HG02642 (cell line): ENCODE measurements at regions not wholly inside any gene's neighbourhood (a gene's known extent, or its start where the extent isn't known, plus 50 kb on each side); places are given as distances from the start of the nearest gene placed in this dataset.
"Not testable (repeated sequence)": the region's sequence is repeated elsewhere in the genome, so short reads cannot be mapped to it uniquely, and the experiment has no call there.

Experiments used
- ATAC-seq: cut with Tn5 transposase; IDR thresholded peaks from one replicate; pipeline ENCODE4 v1.9.1; 2021; ENCODE audit warnings: mild to moderate bottlenecking; ENCODE audit not compliant: unreplicated experiment, poor library complexity

DNA sequence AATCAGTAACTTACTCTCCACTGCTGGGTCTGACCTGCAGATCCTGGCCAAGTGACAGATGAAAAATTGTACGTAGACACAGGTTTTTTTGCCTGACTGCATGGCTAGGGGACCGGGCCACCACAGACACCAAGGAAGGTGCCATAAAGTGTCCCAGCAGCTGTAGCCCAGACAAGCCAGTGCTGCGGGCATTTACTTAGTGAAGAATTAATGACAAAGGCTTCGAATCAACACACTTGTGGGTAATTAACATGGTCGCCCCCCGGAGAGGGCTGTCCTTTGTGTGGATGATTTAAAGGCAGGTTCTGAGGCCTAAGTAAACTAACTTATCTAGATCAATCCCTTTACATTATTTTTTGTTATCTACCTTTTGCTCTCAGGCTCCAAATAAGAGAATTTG lies 1709.1 kb upstream of the LRRTM1 start:
- ATAC-seq = no peak

DNA sequence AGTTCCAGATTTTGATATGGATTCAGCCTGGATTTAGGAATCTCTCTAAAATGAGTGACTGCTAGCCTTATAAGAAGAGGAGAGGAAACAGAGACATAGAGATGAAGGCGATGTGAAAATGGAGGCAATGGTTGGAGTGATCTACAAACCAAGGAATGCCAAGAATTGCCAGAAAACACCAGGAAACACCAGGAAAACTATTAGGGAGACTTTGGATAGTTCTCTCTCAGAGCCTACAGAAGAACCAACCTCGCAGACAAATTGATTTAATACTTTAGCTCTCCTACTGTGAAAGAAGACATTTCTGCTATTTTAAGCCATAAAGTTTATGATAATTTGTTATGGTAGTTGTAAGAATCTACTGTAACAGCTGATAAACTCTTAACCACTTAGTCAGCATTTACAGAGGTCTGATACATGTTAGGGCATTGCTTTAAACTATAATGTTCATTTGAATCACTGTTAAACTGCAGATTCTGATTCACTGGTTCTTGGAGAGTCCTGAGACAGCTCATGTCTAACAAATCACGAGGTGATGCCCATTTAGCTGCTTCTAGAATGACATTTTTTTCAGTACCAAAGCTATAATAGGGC lies 1702.6 kb upstream of the LRRTM1 start:
- ATAC-seq = no peak

DNA sequence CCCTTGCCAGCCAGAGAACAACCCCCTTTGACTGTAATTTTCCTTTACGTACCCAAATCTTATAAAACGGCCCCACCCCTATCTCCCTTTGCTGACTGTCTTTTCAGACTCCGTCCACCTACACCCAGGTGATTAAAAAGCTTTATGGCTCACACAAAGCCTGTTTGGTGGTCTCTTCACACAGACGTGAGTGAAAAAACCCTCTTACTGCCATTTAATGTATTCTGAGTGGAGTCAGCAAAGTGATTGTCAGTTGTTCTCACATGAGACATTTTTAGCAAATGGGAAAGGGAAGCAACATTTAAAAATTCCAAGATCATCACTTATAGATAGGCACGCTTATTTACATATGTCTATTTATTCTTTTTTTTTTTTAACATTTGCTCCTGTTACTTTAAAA lies 1701.3 kb upstream of the LRRTM1 start:
- not testable (repeated sequence) for ATAC-seq

DNA sequence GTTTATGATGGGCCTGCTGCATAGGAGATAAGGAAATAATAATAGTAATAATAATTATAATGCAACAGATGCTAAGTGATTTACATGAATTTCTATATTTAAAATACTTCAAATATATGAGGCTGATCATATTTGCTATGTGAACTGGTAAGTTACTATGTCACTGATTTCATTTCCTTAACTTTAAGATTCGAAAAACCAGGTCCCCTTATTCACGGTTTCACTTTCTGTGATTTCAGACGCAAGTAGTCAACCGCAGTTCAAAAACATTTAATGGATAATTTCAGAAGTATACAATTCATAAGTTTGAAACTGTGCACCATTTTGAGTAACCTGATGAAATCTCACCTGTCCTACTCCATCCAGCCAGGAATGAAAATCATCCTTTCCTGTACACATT lies 1697.1 kb upstream of the LRRTM1 start:
- no peak for ATAC-seq

DNA sequence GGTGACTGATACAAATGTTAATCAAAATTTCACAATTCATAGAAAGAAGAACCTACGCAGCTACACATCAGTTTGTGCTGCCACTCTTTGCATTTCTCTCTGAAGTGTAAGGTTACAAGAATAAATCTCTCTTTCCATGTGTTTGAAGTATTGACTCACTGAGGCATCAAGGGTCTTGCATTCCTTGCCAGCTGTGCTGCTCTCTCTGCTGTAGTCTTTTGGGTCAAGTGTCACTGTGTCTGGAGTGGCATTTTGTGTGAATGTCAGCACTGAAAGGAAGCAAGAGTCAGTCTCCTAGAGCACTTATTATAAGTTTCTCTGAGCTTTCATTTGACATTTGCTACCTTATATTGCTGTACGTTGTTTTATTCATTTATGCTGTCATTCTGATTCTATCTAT lies 1696.1 kb upstream of the LRRTM1 start:
- no peak for ATAC-seq

DNA sequence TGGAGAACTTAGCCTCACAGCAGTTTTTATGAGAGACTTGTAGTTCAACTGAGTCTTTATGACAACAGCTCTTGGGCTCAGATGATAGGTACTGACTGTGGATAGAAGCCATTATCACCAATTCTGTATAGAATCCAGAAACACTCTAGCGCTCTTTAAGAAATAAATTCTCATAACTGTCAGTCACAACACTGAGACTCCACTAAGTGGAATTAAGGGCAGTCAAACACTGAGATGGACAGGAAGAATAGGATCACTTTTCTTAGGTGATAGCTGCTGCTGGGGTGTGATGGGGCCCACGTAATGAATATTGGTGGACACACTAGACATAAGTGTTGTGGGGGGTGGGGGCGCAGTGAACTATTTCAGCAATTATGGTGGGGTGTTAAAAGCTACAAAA lies 1691.8 kb upstream of the LRRTM1 start:
- no peak for ATAC-seq

DNA sequence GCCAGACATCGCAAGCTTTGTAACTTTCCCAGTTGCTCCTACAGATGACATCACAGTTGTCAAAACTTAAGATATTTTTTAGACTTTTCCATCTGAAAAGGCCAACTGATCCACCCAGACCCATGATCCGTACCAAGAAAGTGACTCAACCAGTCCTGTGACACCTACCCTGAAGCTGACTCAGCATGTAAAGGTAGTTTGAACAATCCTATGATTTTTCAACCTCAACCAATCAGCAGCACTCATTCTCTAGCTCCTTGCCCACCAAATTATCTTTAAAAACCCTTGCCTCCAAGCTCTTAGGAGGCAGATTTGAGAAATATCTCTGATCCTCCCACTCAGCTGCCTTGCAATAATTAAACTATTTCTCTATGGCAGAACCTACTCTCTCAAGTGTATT lies 1686.7 kb upstream of the LRRTM1 start:
- no peak for ATAC-seq

DNA sequence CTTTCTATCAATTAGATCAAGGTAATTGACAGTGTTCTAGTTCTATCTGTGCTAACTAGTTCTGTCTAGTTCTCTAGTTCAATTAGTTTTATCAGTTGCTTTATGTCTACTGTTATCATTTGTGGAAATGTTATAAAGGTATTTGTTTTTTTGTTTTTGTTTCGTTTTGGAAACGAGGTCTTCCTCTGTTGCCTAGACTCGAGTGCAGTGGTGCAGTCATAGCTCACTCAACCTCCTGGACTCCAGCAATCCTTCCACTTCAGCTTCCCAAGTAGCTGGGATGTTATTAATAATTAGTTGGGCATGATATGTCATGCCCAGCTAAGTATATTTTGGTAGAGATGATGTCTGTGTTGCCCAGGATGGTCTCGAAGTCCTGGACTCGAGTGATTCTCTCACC lies 1682.8 kb upstream of the LRRTM1 start:
- no peak for ATAC-seq

DNA sequence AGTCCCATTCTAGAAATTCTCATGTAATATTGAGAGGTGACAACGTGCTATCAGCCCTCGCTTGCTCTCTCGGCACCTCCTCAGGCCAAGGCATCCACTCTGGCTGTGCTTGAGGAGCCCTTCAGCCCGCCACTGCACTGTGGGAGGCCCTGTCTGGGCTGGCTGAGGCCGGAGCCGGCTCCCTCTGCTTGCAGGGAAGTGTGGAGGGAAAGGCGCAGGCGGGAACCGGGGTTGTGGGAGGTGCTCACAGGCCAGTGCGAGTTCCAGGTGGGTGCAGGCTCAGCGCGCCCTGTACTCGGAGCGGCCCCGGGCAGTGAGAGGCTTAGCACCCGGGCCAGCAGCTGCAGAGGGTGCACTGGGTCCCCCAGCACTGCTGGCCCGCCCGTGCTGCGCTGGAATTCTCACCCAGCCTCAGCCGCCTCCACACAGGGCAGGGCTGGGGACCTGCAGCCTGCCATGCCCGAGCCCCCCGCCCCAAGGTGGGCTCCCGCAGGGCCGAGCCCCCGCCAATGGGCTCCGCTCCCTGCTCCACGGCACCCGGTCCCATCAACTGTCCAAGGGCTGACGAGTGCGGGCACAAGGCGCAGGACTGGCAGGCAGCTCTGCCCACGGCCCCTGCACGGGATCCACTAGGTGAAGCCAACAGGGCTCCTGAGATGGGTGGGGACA lies 1680.6 kb upstream of the LRRTM1 start:
- no peak for ATAC-seq

DNA sequence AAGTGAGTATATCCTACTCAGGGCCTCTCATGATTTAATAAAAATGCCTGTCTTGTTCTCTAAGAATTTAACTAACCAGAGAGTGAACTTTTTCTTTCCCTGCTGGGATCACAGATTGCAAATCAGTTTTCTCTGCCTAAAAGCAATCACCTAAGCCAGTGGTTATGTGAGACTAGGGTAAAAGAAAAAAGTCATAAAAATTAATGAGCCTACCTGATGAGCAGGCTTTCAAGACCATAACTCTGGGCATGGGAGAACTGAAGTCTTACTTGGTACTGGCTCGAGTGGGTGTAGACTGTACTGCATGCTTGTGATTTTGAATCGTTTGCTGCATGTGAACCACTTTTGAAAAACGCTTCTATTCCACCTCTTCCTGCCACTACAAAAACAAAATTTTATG lies 1677.0 kb upstream of the LRRTM1 start:
- ATAC-seq = no peak

DNA sequence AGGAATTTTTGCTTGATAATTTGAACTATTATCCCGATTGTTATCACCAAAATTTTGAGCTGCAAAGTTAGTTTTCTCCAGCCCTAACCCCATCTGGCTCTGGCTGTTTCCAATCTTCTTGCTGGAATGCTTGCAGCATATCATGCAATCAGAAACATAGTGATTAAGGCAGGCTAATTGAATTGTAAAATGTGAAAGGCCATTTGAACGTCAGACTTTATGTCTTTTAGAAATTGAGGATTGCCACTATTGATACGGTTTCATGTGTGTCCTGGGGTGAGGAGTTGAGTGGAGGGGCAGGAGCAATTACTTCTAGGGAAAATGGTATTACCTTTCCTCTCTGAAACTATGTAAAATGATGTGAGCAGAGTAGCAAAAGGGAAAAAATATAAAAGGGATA lies 1674.5 kb upstream of the LRRTM1 start:
- no peak for ATAC-seq

DNA sequence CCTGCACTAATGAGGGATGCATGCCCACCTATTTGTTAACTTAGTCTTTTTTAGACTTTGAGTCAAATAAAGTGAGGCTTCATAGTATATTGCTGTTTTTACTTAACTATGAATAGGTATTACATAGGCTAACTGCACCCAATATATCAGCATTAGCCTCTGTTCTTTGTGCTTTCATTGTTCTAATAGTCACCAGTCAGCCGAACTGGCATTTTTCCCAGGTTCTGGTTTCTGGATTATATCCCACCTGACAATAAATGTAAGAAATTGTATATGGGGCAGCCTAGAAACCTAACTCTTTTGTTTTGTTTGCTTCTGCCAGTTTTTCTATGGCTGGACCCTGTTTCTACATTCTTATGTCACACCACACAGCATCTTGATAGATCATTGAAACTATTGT lies 1672.4 kb upstream of the LRRTM1 start:
- ATAC-seq = no peak

DNA sequence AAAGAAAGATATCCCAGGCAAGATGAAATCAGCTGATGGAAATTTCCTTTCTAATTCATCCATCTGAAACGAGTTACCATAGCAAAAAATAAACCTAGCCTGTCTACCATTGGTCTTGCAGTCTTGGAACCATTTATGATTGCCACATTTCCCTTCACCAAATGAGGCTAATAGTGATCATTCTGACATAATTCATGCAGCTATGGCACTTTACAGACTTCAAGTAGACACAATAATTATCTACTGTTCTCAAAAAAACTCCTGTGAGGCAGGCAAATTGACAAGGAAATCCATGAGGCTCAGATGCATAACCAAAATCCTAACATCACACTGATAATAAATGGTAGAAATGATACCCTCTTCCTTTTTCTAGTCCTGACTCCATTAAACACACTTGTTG lies 1669.7 kb upstream of the LRRTM1 start:
- ATAC-seq = no peak

DNA sequence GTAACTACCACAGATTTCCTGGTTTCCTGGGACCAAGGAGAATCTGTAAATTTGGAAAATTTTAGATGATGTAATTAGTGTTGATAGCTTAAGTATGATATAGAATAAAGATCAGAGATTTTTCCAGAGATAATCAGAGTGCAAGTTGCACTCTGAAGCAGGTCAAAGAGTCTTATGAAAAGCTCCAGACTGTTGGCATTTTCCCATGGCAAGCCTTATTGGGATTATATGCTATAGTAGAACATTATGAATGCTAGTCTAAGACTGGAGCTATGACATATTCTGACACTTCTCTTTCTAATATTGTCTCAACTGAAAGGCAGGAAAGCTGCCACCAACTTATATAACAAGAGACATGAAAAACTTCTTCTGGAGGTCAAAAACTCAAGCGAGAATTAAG lies 1638.3 kb upstream of the LRRTM1 start:
- no peak for ATAC-seq

DNA sequence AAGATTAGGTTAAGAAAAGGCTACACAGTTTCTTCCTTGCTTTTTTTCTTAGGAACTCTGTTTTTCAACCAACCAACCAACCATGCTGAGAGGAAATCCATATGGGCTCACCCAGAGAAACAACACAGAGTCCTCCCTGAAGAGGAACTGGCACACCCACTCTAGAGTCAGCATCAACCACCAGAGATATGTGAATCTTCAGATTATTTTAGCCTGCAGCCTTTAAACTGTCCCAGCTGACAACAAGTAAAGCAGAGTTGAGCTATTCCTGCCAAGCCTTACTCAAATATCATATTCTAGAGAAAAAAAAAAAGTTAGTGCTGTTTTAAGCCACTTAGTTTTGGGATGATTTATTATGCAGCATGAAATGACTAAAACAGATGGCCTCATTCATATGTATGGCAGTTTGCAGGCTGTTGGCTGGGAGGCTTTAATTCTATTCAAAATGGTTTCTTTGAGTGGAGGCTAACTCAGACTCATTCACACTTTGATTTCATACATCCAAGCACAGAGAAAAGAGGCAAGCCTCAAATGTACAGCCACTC lies 1637.7 kb upstream of the LRRTM1 start:
- ATAC-seq = no peak

DNA sequence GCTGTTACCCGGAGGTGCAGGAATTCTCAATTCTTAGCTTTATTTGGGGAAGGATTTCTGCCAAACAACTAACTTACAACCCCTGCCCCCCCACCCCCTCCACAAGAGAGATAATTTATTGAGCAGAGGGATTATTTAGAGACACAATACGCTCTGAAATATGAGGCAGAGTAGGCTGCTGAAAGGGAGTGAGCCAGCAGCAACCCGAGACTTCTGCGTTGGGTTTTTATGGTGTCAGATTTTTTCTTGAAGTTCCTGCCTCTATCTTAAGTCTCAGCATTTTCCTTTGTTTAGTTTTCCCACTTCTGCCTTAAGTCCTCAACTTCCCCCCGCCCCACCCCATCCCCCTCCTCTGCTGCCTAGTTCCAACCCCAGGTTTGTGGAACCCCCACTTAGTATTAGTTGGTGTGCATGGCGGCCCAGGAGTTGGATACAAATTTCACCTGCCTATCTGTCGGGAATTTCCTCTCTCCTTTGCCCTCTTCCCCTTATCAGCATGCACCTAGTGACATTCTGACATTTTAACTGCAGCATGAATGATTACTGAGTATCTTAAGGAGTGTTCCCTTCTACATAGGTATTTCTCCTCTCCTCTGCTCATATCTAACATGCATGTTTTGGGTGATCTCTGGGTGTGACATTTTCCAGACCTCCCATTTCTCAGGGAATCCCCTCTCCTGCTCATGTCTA lies 1635.9 kb upstream of the LRRTM1 start:
- no peak for ATAC-seq

DNA sequence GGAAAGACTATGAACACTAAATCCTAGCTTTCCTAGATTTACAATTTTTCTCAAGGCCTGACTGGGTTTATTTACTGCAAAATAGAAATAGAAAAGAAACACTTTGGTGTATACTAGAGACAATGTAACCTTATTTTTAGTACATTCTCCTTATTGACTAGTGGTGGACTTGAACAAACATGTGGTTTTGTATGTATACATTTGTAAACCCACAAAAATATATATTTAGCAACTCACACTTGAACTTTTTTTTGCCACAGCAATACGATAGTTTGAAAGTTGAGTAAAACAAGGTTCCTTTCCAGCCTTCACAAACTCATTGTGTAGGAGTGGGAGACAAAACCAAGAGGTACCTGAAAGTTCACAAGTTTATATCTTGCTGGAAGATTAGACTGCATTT lies 1633.4 kb upstream of the LRRTM1 start:
- no peak for ATAC-seq

DNA sequence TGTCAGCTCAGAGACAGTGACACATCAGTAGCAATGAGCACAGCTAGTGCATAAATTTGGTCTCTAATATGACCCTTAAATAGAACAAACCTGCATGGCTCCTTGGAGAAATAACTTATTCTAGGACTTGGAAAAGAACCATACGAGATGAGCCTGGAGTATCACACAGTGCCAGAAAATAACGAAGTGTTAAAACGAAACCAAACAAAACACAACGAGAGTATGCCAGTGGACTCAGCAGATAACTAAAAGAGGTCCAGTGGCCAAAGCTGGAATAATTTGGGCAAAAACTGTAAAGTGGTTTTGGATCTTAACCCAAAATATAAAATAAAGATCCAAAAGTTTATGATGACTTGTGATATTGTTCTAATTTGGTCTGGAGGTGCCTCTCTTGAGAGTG lies 1599.0 kb upstream of the LRRTM1 start:
- ATAC-seq = no peak

DNA sequence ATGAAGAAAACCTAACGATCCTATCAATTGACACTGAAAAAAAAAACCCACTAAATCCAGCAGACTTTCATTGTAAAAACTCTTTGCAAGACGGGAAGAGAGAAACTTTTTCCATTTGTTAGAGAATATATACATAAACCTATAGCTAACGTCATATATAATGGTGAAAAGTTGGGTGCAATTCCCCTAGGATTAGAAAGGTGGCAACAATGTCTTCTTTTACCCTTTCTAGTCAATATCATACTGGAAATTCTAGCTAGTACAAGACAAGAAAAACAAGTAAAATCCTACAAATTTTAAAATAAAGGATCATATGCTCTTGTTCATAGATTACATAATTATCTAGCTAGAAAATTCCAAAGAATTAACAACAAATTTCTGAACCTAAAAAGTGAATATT lies 1596.5 kb upstream of the LRRTM1 start:
- no peak for ATAC-seq

DNA sequence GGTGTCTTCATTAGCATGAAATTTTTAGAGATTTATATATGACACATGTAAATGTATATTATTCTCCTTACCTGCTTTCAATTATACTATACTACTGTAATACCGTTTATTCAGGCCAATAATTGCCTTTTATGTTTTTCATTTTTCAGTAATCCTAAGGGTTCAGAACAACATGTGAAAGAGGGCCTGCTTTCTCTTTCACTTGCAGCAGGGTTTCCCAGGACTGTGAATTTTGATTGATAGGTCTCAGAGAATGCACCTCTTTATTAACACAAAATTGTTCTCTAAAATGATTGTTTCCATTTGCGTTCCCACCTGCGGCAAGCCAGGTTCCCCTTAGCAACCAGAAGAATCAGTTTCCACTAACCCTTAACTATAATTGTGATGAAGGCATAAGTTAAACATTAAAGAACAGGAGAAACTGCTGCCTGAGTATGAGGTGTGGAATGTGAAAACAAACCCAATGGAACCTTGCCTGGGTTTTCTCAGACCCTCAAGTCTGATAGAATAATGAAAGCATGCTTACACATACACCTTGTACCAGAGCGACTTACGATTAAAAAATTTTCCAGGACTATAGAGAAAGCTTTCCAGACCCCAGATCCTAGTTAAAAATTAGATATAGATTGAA lies 1591.2 kb upstream of the LRRTM1 start:
- ATAC-seq = no peak

DNA sequence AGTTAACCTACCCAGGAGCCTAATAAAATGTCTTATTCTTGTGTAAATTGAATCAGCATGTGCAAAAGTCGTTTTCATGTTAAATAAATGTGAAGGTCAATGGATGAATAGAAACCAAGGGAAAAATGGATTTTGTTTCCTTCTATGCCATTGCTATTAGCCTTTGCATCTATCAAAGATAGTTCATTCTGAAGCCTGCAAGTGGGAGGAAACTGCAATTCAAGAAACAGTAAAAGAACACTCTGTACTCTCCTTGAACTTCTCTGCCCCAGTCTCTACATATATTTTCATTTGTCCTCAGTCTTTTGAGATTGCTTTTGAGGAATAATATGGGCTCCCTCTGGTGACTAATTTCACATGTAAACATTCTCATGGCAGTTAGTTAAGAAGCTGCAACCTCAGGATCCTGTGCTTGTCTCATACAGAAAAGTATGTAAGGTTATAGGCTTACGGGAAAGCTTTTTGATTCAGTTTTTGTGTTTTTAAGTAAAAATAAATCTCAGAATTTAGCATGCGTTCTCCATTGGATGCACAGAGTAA lies 1590.0 kb upstream of the LRRTM1 start:
- ATAC-seq = no peak
